GM12874 (cell line): ENCODE measurements at regions not wholly inside any gene's neighbourhood (a gene's known extent, or its start where the extent isn't known, plus 50 kb on each side); places are given as distances from the start of the nearest gene placed in this dataset.

Source experiments
- TF ChIP-seq, protein P1 (sequence below): IDR thresholded peaks from 2 replicates; pipeline ENCODE4 v1.5.1; 2011; ENCODE audit warnings: low read depth, mild to moderate bottlenecking, control low read depth, low read length, moderate library complexity; ENCODE audit not compliant: insufficient read depth

DNA sequence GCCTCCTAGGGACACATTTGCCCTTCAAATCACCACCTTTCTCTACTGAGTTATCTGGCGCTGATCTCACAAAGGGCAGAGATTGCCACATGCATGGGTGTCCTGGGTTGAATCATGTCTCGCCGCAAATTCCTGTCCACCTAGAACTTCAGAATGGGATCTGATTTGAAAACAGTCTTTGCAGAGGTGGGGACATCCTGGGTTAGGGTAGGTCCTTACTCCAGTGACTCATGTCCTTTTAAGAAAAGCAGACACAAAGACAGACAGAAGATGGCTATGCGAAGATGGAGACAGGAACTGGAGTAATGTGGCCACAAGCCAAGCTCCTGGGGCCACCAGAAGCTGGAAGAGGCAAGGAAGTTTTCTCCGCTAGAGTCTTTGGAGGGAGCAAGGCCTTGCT lies 197.4 kb upstream of the SMIM21 start:
- TF ChIP-seq, protein P1, sequence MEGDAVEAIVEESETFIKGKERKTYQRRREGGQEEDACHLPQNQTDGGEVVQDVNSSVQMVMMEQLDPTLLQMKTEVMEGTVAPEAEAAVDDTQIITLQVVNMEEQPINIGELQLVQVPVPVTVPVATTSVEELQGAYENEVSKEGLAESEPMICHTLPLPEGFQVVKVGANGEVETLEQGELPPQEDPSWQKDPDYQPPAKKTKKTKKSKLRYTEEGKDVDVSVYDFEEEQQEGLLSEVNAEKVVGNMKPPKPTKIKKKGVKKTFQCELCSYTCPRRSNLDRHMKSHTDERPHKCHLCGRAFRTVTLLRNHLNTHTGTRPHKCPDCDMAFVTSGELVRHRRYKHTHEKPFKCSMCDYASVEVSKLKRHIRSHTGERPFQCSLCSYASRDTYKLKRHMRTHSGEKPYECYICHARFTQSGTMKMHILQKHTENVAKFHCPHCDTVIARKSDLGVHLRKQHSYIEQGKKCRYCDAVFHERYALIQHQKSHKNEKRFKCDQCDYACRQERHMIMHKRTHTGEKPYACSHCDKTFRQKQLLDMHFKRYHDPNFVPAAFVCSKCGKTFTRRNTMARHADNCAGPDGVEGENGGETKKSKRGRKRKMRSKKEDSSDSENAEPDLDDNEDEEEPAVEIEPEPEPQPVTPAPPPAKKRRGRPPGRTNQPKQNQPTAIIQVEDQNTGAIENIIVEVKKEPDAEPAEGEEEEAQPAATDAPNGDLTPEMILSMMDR: no peak

DNA sequence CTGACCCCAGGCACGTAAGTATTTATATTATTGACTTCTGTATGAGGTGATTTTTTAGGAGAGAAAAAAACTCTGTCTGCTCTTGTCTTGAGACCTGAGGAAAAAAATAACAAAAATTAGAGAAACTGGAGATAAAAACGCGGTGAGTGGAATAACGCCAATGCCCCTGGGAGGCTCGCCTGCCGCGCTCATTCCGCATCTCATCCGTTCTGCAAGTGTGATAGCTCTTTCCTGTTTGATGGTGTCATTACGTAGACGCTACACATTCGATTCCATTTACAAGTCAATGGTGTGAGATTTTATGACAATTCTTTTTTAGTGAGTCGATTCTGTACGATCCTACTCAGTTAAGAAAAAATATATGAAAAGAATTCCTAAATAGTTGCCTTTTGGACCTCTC lies 194.3 kb upstream of the SMIM21 start:
- TF ChIP-seq, protein P1: no peak

DNA sequence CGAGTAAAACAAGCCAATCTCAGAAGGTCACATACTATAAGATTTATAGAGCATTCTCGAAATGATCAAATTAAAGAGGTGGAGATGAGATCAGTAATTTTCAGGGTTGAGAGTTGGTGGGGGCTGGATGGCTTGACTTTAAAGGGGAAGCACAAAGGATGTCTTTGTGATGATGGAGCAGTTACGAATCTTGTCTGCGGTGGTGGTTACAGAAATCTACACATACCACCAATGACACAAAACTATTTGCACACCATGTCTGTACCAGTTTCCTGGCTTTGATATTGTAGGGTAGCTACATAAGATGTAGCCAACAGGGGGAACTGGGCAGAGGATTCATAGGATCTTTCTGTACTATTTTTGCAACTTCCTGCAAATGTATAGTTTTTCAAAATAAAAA lies 190.6 kb upstream of the SMIM21 start:
- TF ChIP-seq, protein P1: no peak

DNA sequence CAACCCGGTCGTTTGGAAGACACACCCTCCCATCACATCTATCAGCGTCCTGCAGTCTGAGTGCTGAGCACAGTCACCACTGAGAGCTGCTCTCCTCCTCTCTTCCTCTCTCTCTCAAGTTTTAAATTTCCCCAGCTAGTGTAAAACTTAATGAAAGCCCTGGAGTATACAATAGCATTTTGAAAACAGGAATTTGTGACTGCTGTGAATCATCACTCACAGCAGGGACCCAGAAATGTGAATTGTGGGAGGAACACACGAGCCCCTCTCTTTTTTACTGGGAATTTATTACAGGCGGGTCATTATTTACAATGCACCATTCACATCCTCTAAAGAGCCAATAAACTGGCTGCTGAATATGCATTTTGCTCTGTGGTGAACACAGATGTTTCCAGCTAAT lies 185.0 kb upstream of the SMIM21 start:
- TF ChIP-seq, protein P1: no peak

DNA sequence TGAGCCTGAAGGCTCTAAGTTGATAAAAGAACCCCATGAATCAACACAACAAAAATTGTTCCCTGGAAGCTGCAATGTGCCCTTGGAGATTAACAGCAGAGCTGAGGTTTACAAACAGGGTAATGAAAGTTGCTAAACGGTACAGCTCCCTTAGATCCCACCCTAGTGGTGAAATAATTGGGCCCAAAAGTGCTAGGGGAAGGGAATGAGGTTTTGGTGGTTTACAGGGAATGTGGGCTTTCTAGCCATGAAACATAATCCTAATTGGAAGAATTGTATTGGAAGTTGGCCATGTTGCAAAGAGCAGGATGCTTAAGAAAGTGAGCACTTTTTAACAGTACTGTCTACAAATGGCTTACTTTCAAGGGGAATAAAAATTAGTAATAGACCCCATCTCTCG lies 180.2 kb upstream of the SMIM21 start:
- TF ChIP-seq, protein P1: no peak

DNA sequence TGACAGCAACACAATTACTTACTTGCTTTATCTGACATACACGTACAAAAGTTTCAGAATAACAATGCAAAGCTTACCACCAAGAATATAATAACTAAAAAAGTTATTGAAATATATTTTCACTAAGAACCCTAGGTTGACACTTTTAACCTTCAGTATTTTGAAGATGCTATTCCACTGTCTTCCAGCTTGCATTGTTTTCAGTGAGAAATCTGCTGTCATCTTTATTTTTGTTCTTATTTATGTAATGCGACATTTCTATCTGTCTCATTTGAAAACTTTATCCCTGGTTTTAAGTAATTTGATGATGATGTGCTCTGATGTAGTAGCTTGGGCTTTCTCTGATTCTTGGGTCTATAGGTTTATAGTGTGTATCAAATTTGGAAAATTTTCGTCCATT lies 165.0 kb upstream of the SMIM21 start:
- TF ChIP-seq, protein P1: no peak

DNA sequence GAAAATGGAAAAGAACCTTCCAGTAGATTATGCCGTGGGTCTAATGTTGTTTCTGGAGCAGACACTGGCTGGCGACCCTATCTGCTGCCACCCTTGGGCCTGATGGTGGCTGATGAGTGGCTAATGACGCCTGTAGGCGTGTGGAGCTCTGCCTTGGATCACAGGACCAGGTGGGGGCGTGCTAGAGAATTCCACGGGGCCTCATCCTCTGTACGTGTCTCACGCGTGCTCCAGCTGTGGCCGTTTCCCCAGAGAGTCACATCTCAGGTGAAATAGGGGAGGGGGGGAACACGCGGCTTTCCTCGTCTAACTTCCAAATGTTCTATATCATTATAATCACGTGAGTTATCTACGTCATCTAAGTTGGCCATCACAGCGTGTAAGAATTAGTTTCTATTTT lies 160.9 kb upstream of the SMIM21 start:
- TF ChIP-seq, protein P1: no peak

DNA sequence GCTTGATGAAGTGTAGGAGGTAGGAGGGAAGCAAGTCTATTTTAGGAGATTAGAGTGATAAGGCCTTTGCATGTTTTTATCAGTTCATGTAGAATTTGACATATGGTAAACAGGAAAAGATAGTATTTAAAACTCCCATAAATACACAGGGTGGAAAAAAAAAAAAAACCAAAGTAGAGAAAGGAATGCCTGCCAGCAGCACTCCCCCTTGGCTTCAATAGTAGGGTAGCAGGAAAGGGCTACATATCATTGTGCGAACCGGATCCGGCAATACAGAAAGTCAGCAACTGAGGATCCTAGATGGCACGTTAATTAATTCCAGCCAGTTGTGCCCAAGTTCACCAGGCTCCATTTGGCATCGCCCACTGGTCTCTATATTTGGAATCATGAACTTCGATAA lies 159.6 kb upstream of the SMIM21 start:
- TF ChIP-seq, protein P1: no peak
